PC-9 (cell line): ENCODE measurements at regions not wholly inside any gene's neighbourhood (a gene's known extent, or its start where the extent isn't known, plus 50 kb on each side); places are given as distances from the start of the nearest gene placed in this dataset.

Experiments
- EZH2 ChIP-seq: fragments of 200-600 bp; sonication (generic); IDR thresholded peaks from 2 replicates; pipeline ENCODE4 v1.8.0; 2017; ENCODE audit warnings: antibody characterized with exemption, low read depth
- TF ChIP-seq, protein P1 (sequence below): fragments of 200-600 bp; sonication (generic); conservative IDR thresholded peaks from 2 replicates; pipeline ENCODE4 v1.6.1; 2017; ENCODE audit warnings: mixed run types, antibody characterized with exemption, mild to moderate bottlenecking, moderate library complexity

DNA sequence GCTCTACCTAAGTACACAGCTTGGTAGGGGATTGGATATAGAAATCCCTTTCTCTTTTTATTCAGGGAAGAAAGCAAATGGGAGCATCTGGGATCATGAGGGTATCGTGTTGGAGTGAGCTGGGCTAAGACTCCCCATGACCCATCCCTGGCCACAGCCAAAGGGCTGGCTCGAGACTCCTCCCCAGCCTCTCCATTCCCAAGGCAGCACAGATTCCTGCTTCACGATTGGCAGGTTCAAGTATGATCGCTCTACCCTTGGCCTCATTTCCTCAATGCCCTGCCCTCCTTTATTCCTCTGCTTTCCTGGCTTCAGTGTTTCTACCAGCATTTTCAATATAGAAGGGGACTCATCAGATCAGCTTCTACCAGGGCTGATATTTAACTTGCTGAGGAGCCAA lies 89.7 kb downstream of the ATP1A1 start:
- TF ChIP-seq, protein P1, sequence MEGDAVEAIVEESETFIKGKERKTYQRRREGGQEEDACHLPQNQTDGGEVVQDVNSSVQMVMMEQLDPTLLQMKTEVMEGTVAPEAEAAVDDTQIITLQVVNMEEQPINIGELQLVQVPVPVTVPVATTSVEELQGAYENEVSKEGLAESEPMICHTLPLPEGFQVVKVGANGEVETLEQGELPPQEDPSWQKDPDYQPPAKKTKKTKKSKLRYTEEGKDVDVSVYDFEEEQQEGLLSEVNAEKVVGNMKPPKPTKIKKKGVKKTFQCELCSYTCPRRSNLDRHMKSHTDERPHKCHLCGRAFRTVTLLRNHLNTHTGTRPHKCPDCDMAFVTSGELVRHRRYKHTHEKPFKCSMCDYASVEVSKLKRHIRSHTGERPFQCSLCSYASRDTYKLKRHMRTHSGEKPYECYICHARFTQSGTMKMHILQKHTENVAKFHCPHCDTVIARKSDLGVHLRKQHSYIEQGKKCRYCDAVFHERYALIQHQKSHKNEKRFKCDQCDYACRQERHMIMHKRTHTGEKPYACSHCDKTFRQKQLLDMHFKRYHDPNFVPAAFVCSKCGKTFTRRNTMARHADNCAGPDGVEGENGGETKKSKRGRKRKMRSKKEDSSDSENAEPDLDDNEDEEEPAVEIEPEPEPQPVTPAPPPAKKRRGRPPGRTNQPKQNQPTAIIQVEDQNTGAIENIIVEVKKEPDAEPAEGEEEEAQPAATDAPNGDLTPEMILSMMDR, result no peak
- no peak for TF ChIP-seq EZH2
